Keratinocyte (primary cell): ENCODE measurements at regions not wholly inside any gene's neighbourhood (a gene's known extent, or its start where the extent isn't known, plus 50 kb on each side); places are given as distances from the start of the nearest gene placed in this dataset.

Experiments
- DNase-seq: peaks from one replicate; pipeline ENCODE4 v3.0.0-alpha.2; 2011; ENCODE audit warnings: low read depth, missing footprints, low spot score
- FAIRE-seq: peaks from 2 replicates; lab custom pipeline; 2011; peaks lifted over from hg19 to GRCh38; lab: Jason Lieb, UNC
- H2AFZ ChIP-seq: 2 replicates; pipeline ENCODE4 v1.6.0; 2012; ENCODE audit warnings: low read length, control low read depth, inconsistent platforms; ENCODE audit not compliant: control insufficient read depth
- H3K27ac ChIP-seq: 2 replicates; pipeline ENCODE4 v1.5.1; 2011; ENCODE audit warnings: low read length; ENCODE audit not compliant: control insufficient read depth, insufficient read depth
- H3K27me3 ChIP-seq: 3 replicates; pipeline ENCODE4 v1.6.0; 2011; ENCODE audit warnings: low read length; ENCODE audit not compliant: control insufficient read depth, insufficient read depth; ENCODE audit errors: extremely low read depth
- H3K36me3 ChIP-seq, 2 experiments: 2 replicates in 1 of 2; 3 replicates in 1 of 2; pipeline ENCODE4 v1.5.1; 2011; ENCODE audit warnings: low read length in 2 of 2, mild to moderate bottlenecking in 1 of 2; ENCODE audit not compliant: control insufficient read depth in 2 of 2, insufficient read depth in 2 of 2; ENCODE audit errors: extremely low read depth in 1 of 2
- H3K4me1 ChIP-seq: 3 replicates; pipeline ENCODE4 v1.5.1; 2011; ENCODE audit warnings: low read length; ENCODE audit not compliant: control insufficient read depth, insufficient read depth; ENCODE audit errors: extremely low read depth
- H3K4me2 ChIP-seq: 3 replicates; pipeline ENCODE4 v1.6.0; 2011; ENCODE audit warnings: low read depth, low read length; ENCODE audit not compliant: control insufficient read depth, insufficient read depth; ENCODE audit errors: extremely low read depth
- H3K4me3 ChIP-seq, 3 experiments: fragments of 200-600 bp in 1 of 3; sonication (generic) in 1 of 3; 2 replicates in 2 of 3; 3 replicates in 1 of 3; pipeline ENCODE4 v1.5.1; 2011 to 2016; ENCODE audit warnings: low read length in 3 of 3, mild to moderate bottlenecking in 3 of 3, control low read depth in 2 of 3, inconsistent platforms in 1 of 3, low read depth in 1 of 3, mixed read lengths in 1 of 3, mixed run types in 1 of 3, moderate library complexity in 1 of 3; ENCODE audit not compliant: control insufficient read depth in 2 of 3, insufficient read depth in 2 of 3; ENCODE audit errors: extremely low read depth in 1 of 3
- H3K79me2 ChIP-seq: 2 replicates; pipeline ENCODE4 v1.6.0; 2012; ENCODE audit warnings: low read length; ENCODE audit not compliant: control insufficient read depth, insufficient read depth
- H3K9ac ChIP-seq: 3 replicates; pipeline ENCODE4 v1.6.0; 2011; ENCODE audit warnings: low read length; ENCODE audit not compliant: control insufficient read depth, insufficient read depth; ENCODE audit errors: extremely low read depth
- H3K9me1 ChIP-seq: 3 replicates; pipeline ENCODE4 v1.6.0; 2011; ENCODE audit warnings: low read length; ENCODE audit not compliant: control insufficient read depth, insufficient read depth; ENCODE audit errors: extremely low read depth
- H3K9me3 ChIP-seq: 2 replicates; pipeline ENCODE4 v1.5.1; 2012; ENCODE audit warnings: low read depth, low read length; ENCODE audit not compliant: control insufficient read depth
- H4K20me1 ChIP-seq: 3 replicates; pipeline ENCODE4 v1.6.0; 2011; ENCODE audit warnings: low read length; ENCODE audit not compliant: control insufficient read depth, insufficient read depth; ENCODE audit errors: extremely low read depth
- CTCF ChIP-seq, 3 experiments: IDR thresholded peaks in 1 of 3; conservative IDR thresholded peaks in 1 of 3; optimal IDR thresholded peaks in 1 of 3; 2 replicates in 2 of 3; 3 replicates in 1 of 3; pipeline versions ENCODE3 to v1.5.1; 2011; ENCODE audit warnings: low read length in 3 of 3, mild to moderate bottlenecking in 3 of 3, moderate library complexity in 2 of 3, control low read depth in 1 of 3, inconsistent platforms in 1 of 3; ENCODE audit not compliant: insufficient read depth in 2 of 3; ENCODE audit errors: extremely low read depth in 1 of 3
- EZH2 ChIP-seq: IDR thresholded peaks from one replicate; pipeline ENCODE4 v1.6.1; 2012; ENCODE audit warnings: inconsistent platforms, mild to moderate bottlenecking, low read length, moderate library complexity
- dilution Hi-C: fragments of 300-500 bp; cut with MboI; formaldehyde crosslinking; loops from one replicate; pipeline ENCODE4 v1.7.0; 2020; ENCODE audit warnings: low sequenced_read_pairs; ENCODE audit not compliant: extremely low pct_ligation_motif_present

- no peaks in the 10 kb centered on the region for H3K4me1 ChIP-seq
- dilution Hi-C loops: no loop called here
- no peak for TF ChIP-seq EZH2
- TF ChIP-seq CTCF (optimal IDR thresholded peaks at IDR 0.05 in 1 of 3, IDR thresholded peaks at IDR 0.05 in 1 of 3, conservative IDR thresholded peaks at IDR 0.05 in 1 of 3; ENCODE audit: extremely low read depth in 1 of 3, insufficient read depth in 2 of 3, low read length in 3 of 3): no peak
- no peaks in the 10 kb centered on the region for H3K36me3 ChIP-seq
- no peak overlapping the region for H3K4me2 ChIP-seq
- H3K27me3 ChIP-seq: no peaks in the 10 kb centered on the region
- no peaks in the 10 kb centered on the region for H3K79me2 ChIP-seq
- no peak overlapping the region for H3K9ac ChIP-seq
- H3K27ac ChIP-seq: no peak overlapping the region
- no peaks in the 10 kb centered on the region for H4K20me1 ChIP-seq
- DNase-seq (no peak), FAIRE-seq (no peak)
- peak overlapping the region; percentile 44 for H2AFZ ChIP-seq
- no peaks in the 10 kb centered on the region for H3K9me1 ChIP-seq
- no peaks in the 10 kb centered on the region for H3K9me3 ChIP-seq
- no peak overlapping the region for H3K4me3 ChIP-seq
Observed at GRCh38 chr4:31007858-31008257, 287.7 kb downstream of the PCDH7 start.

- no peak for TF ChIP-seq EZH2
- TF ChIP-seq CTCF (optimal IDR thresholded peaks at IDR 0.05 in 1 of 3, IDR thresholded peaks at IDR 0.05 in 1 of 3, conservative IDR thresholded peaks at IDR 0.05 in 1 of 3; ENCODE audit: extremely low read depth in 1 of 3, insufficient read depth in 2 of 3, low read length in 3 of 3): no peak
- FAIRE-seq: no peak
- no peaks in the 10 kb centered on the region for H3K4me1 ChIP-seq
- H3K9me1 ChIP-seq: no peaks in the 10 kb centered on the region
- H3K4me2 ChIP-seq: no peak overlapping the region
- H3K27ac ChIP-seq: no peak overlapping the region
- no peaks in the 10 kb centered on the region for H3K36me3 ChIP-seq
- DNase-seq: no peak
- no peak overlapping the region for H2AFZ ChIP-seq
- H4K20me1 ChIP-seq: no peaks in the 10 kb centered on the region
- dilution Hi-C loops: no loop called here
- H3K9ac ChIP-seq: no peak overlapping the region
- no peaks in the 10 kb centered on the region for H3K27me3 ChIP-seq
- no peaks in the 10 kb centered on the region for H3K9me3 ChIP-seq
- H3K79me2 ChIP-seq: no peaks in the 10 kb centered on the region
- H3K4me3 ChIP-seq: no peak overlapping the region
Observed at GRCh38 chr4:31009926-31010325, 289.8 kb downstream of the PCDH7 start.
